OCI-M1 (cell line): ENCODE measurements at regions not wholly inside any gene's neighbourhood (a gene's known extent, or its start where the extent isn't known, plus 50 kb on each side); places are given as distances from the start of the nearest gene placed in this dataset.
A peak's percentile ranks its signal among the peaks of the same experiment; 100 is the strongest.
"Not testable (repeated sequence)": the region's sequence is repeated elsewhere in the genome, so short reads cannot be mapped to it uniquely, and the experiment has no call there.

Experiments used
- DNase-seq: peaks from one replicate; lab custom pipeline; 2025; lab: John Stamatoyannopoulos, UW

DNA sequence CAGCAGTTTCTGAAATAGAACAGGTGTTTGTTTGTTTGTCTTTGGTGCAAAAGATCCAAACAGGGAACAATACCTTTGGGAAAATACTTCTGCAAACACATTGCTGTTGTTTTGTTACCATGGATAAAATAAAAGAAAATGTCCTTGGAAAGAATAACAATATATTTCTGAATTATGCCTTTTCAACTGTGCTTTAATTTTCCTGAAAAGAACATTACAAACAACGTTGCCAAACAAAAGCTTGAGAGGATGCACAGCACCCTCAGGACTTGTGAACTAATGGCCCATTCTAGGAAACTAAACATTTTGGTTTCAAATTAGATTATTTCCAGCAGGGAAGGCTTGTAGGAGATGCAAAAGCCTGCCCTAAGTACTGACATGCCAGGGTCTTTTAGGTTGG lies 967.2 kb downstream of the TLE4 start:
- DNase-seq, result no peak

DNA sequence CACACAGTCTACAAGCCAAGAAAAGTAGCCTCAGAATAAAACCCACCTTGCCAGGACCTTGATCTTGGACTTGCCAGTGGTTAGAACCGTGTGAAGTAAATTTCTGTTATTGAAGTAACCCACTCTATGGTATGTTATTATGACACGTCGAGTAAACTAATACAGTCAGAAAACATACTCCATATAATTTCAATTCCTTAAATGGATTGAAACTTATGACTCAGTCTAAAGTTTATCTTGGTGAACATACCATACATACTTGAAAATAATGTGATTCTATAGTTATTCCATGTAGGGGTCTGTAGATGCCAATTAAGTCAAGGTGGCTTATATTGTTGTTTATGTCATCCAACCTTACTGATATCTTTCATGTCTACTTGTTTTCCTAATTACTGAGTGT lies 950.7 kb downstream of the TLE4 start:
- DNase-seq, result no peak

DNA sequence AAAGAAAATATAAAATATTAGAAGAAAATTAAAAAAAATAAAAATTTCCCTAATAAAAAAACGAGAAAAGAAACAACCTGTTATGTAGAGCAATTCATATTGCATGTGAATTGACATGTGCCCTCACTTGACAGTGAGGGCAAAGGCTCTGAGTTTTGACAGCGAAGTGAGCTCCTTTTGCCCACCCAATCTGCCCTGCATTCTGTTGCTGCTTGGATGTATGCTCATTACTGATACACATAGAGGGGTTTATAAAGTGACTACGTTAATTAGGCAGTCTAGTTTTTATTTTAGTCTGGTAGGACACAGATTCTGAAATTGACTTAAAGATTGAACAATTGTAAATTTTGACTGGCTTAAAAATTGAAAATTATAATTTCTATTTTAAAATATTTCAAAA lies 949.4 kb downstream of the TLE4 start:
- no peak for DNase-seq

DNA sequence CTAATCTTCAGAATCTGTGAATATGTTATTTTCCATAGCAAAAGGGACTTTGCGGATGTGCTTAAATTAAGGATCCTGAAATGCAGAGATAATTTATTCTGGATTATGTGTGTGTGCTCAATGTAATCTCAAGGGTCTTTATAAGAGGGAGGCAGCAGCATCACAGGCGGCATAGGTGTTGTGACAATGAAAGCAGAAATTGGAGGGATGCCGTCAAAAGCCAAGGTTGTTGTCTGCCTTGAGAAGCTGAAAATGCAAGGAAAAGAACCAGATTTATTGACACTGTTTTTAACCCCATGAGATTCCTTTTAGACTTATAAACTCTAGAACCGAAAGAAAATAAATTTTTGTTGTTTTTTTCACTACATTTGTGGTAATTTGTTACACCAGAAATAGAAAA lies 948.5 kb downstream of the TLE4 start:
- no peak for DNase-seq

DNA sequence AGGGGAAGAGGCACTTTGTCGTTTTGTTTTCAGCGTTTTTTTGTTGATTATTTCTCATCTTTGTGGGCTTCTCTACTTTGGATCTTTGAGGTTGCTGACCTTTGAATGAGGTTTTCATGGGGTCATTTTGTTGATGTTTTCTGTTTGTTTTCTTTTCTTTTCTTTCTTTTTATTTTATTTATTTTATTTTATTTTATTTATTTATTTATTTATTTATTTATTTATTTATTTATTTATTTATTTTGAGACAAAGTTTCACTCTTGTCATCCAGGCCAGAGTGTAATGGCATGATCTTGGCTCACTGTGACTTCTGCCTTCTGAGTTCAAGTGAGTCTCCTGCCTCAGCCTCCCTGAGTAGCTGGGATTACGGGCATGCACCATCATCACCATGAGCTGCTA lies 946.7 kb downstream of the TLE4 start:
- DNase-seq, result no peak

DNA sequence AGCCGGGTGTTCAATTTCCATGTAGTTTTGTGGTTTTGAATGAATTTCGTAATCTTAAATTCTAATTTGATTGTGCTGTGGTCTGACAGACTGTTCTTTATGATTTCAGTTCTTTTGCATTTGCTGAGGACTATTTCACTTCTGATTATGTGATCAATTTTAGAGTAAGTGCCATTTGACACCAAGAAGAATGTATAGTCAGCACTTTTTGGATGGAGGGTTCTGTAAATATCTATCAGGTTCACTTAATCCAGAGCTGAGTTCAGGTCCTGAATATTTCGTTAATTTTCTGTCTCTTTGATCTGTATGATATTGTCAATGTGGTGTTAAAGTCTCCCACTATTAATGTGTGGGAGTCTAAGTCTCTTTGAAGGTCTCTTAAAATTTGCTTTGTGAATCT lies 944.9 kb downstream of the TLE4 start:
- no peak for DNase-seq

DNA sequence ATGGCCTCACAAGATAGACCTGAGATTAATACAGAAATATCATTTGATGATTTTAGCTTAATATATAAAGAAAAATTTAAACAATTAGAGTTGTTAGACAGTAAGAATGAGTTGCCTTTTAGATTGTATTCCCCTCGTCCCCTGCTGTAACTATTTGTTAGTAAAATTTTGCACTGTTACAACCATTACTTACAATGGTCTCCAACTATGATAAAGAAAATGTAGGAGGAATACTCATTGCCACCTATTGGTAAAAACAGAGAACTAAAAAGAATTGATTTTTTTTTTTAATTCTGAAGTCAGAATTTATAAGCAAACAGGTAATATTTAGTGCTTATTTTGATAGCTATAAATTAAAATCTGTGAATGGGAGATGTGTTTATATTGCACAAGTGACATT lies 937.6 kb downstream of the TLE4 start:
- peak; percentile 11 for DNase-seq

DNA sequence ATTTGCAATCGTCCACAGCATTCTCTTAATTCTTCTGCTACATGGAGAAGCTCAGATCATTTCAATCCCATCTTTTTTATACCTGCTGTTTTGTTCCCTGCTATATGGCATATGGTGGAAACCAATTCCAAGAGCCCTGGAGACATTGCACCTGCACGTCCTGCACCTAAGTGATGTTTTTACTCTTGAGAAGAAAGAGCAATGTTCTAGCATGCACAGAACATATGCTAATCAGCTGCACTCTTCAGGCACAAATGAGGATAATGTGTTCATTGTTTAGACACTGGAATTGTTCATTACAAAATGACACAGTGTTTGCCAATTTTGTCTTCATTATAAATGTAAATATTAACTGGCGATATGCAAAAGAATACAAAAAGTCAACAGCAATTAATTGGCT lies 935.8 kb downstream of the TLE4 start:
- no peak for DNase-seq

DNA sequence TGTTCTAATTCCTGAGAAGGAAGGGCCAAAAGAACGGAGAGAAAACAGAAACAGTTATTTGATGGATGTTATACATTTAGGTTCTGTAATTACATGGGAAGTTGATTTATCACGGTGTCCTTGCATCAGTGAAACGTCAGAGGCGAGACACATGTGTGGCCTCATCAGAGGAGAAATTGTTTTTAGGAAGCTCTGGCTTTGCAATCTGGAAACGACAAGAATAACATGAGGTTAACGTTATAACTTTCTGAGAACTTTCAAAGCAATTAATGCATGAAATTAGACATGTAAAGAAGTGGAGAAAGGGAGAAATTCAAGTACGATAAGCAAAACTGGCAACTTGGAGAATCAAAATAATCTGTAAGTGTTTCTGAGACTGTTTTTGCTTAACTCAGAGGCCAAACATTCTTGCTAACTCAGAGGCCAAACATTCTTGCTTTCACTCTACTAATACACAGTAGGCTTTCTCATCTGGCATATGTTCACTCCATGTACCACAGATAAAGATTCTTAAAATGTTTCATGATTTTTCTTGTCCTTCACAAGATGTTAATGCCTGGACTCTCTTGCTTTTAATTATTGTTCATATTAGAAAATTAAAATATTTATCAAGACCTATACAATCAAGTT lies 933.0 kb downstream of the TLE4 start:
- DNase-seq, result no peak

DNA sequence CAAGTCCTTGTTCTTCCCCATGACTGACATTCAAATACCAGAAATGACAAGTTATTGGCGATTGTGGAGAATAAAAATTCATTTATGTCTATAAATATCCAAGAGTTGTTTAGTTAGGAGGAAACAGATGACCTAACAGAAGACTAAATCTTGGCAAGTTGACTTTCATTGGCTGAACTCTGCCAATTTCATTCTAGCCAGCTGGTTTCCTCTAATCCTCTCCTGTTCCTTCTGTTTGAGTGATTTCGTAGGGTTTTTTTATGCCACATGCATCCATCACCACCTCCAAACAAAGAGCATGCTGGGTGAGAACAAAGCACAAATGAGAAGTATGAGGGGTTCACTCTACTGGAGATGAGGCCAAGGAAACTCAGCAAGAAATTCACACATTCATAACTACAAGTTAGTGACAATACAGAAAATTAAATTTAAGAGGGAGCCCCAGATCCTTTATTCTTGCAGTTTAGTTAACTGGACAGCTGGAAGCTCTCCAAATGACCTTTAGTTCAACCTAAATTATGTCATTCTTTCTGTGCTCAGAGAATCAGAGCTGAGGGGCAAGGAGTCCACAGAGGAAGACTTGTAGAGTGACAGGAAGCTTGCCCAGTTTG lies 932.0 kb downstream of the TLE4 start:
- no peak for DNase-seq

DNA sequence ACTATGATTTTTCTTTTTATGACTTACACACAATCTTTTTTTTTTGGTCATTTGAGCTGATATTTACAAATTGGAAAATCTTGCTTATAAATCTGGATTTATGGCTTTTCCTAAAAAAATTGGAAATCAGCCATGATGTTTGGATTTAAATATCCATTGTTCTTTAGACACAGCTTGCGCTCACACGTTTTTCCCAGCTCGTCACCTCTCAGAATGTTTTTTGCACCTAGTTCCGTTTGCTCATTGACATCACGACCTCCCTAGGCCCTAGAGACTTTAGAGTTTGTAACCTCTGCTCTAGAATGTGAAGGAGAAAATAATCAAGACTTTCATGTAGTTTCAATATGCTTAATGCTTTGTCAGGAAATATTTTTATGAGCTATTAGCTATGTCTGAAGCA lies 930.5 kb downstream of the TLE4 start:
- DNase-seq, result no peak

DNA sequence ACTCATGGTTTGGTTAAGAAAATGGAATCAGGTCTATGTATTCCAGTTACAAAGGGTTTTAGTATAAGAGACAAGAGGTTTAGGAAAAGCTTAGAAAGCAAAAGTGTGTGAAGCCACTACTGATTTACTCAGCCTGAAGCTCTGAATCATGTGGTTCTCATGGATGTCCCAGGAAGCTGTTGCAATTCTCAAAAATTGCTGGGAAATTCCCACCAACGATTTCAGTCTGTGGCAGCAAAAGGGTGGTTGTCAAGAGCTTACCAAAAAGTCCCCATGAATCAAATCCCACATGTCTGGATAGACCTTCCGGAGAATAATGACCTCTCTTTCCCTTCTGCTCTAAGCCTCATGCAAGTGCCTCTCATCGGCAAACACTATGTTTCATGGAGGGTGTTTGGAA lies 929.9 kb downstream of the TLE4 start:
- no peak for DNase-seq

DNA sequence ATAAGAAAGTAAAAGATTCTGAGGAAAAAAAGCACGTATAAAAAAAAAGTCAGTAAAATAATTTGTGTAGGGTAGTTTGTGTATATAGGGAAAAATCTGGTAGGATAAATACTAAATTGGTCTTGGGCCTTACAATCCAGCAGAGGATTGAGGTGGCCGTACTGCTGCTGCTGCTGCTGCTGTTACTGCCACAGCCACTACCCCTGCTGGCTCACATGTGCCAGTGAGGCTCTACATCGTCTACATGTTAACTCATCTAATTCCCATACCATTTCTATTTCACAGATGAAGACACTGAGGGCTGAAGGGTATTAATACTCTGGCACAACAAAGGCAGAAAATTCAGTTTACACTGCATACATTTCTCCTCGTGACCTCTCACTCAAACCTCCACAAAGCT lies 928.5 kb downstream of the TLE4 start:
- DNase-seq, result no peak

DNA sequence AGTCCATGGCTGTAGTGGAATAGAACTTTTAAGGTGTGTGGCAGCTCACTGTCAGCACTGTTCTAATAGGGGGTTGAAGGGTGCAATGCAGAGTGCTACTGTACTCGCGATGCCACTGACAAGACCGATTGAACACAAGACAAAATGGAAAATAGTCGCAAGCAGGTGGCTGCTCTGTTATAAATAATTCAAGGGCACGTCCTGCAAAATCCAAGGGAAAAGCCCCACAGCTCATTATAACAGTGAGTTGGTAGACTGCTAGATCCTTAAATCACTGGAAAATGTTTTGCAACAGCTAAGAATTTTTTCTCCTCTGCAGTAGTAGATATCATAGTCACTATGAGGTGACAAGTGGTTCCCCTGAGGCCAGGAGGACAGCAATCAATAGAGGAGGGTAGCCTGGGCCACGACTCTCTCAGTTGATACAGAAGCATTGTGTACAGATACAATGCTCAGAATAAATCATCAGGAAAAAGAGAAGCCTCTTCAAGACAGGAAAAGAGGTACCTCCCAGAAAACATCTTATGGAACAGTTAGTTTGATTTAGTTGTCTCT lies 926.3 kb downstream of the TLE4 start:
- no peak for DNase-seq

DNA sequence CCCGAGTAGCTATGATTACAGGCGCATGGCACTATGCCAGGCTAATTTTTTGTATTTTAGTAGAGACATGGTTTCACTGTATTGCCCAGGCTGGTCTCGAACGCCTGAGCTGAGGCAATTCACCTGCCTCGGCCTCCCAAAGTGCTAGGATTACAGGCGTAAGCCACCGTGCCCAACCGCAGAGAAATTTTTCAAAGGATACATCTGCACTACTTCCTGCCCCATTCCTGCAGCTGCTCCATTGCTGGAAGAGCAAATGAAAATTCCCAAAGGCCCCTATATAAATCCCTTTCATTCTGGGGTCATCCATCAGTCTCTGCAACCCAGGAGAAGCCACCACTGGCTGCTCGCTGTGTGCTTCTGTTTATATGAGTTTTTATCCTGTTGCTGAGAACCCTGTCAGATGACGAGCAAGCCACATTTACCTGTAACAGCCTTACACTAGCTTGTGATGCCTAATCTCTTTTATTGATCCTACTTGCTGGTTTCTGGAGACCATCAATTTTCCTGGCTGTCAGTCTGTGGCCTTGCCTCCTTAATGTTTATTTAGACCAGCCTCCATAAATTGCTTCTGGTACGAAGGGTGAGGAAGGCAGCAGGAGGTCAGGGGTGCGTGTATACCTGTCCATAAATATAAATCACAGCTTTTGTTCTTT lies 925.3 kb downstream of the TLE4 start:
- no peak for DNase-seq

DNA sequence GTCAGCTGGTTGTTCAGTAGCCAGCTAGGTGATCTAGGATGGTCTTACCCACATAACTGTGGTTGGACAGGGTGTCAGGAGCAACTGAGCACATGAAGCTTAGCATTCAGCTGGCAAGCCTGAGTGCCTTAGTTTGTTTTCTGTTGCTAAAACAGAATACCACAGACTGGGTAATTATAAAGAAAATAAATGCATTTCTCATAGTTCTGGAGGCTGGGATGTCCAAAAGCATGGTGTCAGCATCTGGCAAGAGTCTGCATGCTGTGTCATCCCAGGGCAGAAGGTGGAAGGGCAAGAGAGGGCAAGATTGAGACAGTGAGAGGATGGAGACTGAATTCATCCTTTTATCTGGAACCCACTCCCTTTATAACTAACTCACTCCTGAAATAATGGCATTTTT lies 921.5 kb downstream of the TLE4 start:
- DNase-seq, result no peak

DNA sequence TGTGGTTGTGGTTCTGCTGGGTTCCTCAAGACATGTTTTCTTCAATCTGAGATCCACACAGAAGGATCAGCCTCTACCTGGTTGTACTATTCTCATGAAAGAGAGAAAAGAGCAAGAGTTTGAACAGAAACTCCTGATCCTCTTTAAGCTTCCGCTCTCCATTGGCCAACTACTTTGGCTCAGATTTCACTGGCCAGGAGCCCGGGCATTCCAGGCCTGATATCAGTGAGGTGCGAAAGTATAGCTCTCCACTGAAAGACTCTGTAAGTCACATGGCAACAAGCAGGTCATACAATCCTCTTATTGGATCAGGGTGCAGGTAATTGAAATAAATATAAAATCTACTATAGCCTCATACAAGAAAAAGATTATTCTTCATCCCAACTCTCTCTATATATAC lies 920.5 kb downstream of the TLE4 start:
- no peak for DNase-seq

DNA sequence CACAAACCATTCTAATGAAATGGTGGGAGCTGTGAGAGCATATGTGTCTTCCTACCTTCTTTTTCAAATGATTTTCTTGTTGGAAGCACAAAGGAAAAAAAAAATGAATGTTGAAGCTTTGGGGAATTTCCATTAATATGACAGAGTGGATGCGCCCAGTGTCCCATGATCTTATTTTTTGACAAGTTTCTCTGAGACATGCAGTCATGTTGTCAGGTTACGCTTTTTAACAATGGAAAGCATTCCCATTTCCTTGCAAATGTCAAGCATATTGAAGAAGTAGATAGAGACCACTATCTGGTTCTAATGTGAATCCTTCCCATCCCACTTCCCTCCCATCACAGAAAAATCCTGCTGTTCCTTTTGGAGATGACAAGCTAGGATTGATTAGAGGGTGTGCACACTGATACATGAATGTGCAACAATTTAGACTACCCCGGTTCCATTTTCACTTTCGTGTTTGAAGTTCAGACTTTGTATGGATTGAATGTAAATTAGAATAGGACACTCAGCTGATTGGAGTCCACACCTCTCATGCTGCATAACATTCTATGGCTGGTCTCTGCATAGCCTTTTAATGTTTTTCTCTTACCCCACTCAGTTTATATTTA lies 919.4 kb downstream of the TLE4 start:
- peak; percentile 51 for DNase-seq

DNA sequence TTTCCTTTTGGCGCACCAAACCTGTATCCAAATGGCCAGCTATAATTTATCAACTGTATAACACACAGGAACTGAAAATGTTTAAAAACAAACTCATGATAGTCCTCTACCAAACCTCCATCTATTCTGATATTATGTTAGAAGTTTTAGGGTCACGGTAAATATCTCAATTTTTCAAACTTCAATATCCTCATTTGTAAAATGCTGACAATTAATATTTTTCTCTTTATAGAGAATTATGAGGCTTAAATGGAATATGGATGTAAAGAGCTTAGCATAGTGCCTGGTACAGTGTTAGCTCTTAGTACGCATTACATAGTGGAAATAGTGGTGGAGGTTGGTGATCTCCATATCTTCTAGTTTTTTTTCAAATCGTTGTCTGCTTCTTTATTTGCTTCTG lies 917.6 kb downstream of the TLE4 start:
- no peak for DNase-seq

DNA sequence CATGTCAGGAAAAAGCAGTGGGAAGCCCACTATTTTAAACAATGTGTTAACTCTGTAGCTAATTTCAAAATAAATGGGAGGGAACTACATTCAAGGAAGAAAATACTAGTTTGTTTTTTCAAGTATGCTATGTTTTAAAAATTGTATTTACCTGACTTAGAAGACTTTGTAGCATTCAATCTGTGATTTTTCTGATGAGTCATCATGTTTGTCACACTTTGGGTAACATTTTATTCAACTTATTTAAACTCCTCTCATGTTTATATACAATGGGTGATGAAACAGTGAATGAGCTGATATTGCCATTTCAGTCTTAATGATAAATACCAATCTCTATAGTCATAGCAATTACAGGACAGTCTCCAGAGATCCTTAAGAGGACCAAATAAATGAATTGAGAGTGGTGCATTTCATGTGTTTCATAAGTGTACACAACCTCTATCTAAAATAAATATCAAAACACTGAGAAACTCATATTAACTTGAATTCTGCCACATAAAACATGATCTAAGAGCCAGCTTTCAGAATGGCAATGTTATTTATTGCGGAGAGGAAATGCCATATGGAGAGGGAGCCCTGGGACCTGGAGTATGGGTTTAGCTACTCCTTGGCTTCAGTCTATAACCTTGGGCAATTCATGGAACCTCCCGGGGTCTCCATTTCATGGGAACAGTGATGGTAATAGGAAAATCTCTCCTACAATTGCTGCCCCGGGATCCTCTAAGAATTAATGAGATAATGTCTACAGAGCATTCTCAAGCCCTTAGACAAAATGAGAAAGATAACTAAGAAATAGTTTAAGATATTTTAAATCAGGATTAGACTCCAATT lies 913.9 kb downstream of the TLE4 start:
- DNase-seq, result no peak

DNA sequence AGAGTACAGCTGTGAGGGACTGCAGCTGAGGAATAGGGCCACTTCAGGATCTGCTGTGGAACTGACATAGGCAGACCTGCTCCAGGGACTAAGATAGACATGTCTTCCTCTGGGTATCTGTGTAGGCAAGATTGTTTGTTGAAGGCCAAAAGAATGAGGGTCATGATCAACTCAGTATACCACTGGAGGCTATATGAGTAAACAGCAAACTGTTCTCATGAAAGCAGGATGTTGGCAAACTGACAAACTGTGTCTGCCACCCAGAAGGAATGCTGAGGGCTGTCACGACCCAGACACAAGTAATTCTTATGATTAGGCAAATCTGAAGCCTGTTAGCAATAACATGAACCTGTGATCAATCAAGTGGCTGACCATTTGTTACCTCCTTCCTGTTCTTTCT lies 910.5 kb downstream of the TLE4 start:
- DNase-seq, result not testable (repeated sequence)

DNA sequence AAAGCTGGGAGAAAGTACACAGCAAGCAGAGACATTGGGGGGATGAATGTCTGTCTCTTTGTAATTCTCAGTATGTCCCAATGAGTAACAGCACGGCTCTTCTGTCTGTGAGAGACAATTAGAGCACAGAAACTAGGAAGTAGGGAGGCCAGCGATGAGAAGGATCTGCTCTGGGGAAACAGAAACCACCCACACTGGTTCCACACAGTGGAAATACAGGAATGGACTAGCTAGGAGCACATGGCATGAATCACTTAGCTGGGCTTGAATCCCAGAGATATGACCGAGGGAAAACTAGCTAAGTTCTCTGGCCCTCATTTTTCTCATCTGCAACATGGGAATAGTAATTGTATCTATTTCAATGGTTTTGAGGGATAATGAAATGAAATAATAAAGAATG lies 895.9 kb downstream of the TLE4 start:
- peak; percentile 29 for DNase-seq
